GM19351 (cell line): ENCODE measurements at regions not wholly inside any gene's neighbourhood (a gene's known extent, or its start where the extent isn't known, plus 50 kb on each side); places are given as distances from the start of the nearest gene placed in this dataset.

Source experiments
- ATAC-seq: cut with Tn5 transposase; IDR thresholded peaks from one replicate; pipeline ENCODE4 v1.9.1; 2021; ENCODE audit warnings: mild to moderate bottlenecking, moderate library complexity; ENCODE audit not compliant: unreplicated experiment

DNA sequence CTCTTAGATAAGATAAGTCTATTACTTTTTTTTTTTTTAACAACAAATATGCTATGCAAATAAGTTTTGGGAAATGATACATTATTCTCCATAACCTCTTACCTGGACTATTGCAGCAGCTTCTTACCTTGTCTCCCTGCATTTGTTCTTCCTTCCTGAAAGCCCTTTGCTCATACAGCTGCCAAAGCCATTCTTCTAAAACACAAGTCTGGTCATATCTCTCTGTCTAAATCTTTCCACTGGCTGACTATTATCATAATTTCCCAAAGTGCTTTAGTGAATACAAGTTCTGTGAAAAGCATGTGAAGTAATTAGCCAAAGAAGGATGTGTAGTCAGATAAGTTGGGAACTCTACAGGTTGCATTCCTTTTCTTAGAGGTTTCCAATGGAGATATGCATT is 115.4 kb upstream of the CNTLN start:
- no peak for ATAC-seq

- ATAC-seq: no peak
These were observed 116.2 kb upstream of the CNTLN start for GRCh38 chr9:17018540-17019196.

DNA sequence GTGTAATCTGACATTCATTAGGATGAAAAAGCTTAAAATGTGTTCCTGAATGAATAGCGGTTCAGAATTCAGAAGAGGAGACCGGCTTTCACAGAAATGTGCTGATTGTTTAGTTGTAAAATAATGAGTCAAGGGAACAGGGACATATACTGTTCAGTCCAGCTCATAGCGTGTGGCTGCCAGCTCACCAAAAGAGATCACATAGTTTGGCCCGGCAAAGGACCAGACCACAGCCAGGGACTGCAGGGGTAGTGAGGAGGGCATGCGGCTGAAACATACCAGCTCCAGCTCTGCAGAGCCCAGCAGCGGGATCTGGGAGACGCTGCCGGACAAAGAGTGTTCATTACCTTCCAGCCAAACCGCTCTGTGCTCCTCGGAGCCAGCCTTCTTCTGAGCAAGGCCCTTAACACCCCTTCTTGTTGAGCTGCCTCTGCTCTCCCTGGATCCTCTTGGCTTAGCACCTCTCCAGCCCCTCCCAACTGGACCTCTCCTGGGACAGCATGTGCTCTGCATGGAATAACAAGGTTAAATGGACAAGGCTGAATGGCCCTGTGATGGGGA is 116.8 kb upstream of the CNTLN start:
- ATAC-seq: no peak

- ATAC-seq: no peak
These were observed 120.9 kb upstream of the CNTLN start for GRCh38 chr9:17013891-17014290.

- no peak for ATAC-seq
These were observed 121.8 kb upstream of the CNTLN start for GRCh38 chr9:17013010-17013409.

GRCh38 chr9:17011880-17012279 is 123.0 kb upstream of the CNTLN start:
- ATAC-seq: no peak

DNA sequence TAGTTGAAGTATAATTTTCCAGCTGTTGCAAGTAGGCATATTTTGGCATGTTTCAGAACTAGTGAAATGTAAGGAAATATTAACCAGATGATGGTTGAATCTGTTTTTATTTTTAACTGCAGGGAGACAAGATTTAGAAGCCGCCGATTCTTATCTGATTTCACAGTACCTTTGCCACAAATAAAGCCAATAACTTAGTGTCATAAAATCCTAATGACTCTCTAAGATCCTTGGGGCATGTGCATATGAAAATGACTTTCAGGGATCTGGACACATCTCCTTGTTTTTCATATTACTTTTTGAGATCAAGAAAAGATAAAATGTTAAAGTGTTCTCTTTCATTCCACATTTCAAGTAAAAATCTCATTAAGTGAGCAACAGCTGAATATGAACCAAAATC is 125.8 kb upstream of the CNTLN start:
- no peak for ATAC-seq

GRCh38 chr9:17005056-17005823 is 129.6 kb upstream of the CNTLN start:
- no peak for ATAC-seq

DNA sequence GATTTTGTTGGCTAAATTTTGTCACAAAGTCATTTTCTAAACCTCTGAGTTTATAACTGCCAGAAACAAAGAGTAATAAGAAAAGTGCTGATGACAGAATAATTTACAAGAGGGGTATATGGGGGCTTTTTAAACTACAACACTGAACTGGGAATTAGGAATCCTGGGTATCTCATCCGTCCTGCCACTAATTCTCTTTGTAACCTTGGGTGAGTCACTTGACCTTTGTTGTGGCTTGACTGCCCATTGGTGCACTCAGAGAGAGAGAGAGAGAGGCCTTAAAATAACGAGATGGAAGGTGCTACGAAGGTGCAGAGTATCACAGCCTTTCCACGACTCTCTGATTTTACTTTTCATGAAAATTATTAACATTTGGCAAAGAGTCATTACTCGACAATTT is 130.3 kb upstream of the CNTLN start:
- no peak for ATAC-seq

DNA sequence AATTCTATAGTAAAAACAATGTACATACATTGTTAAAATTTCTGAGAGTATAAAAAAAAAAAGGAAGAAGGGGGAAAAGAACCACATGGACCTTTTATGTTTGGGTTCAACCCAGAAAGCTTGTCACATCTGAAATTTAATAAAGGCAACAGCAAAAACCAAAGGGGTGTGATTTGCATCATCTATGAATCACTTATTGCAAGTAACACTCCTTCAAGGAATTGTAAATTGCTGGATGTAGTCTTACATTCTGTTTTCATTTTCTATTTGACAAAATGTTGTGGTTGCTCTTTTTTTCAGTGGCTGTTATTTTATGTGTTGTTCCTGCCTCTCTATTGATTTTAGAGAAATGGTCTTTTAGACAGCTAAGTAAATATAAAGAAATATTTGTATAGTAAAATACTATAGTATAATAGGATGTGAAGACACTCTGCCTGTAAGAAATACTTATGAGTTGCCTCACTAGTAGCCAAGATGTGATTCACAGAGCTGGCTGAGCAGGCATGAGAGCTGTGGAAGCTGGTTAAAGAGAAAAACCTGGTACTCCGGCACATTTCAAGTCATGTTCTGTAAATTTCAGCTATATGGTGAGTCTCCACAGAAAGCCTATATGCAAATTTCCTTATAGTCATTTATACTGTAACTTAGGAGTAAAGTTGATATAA is 131.1 kb upstream of the CNTLN start:
- no peak for ATAC-seq

DNA sequence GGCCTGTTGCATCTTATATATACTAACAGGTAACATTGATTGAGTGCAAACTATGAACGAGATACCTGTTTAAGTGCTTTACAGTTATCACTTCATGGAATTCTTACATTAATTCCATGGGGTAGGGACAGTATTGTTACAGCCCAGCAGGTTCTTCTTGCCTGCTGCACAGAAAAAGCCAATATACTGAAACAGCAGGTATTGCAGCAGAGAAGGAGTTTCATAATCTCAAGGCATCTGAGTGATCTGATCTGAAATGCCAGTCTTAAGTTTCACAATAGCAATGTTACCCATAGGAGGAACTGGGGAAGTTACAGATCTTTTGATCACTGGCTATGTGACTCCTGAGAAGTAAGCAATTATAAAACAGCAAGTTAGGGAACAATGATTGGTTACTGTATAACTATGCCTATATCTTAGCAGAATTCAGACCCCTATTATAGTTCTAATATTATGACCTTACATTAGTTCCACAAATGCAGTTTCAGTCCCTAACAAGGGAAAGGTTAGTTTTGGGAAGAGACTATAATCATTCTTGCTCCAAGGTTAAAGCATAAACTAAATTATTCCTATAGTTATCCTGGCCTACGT is 126.5 kb upstream of the BNC2 start:
- no peak for ATAC-seq

GRCh38 chr9:16992138-16992537 is 121.7 kb upstream of the BNC2 start:
- ATAC-seq: no peak

DNA sequence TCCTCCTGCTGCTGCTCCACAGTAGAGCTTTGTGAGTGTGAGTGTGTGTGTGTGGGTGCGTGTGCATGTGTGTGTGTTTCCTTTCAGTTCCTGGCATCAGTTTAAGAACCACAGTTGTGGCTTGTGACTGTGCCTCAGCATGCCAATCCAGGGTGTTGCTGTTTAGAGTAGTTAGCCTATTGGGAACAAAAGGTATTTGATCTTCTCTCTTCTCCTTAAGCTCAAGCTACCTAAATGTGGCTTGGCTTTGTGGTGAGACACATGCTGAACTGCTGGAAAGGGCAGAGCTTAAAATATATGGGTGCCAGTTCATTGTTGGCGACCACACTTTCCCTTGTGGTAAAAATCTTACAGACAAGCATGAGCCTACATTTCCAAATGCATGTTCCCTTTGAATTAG is 116.6 kb upstream of the BNC2 start:
- ATAC-seq: no peak

- no peak for ATAC-seq
These were observed 116.1 kb upstream of the BNC2 start for GRCh38 chr9:16986556-16986955.

DNA sequence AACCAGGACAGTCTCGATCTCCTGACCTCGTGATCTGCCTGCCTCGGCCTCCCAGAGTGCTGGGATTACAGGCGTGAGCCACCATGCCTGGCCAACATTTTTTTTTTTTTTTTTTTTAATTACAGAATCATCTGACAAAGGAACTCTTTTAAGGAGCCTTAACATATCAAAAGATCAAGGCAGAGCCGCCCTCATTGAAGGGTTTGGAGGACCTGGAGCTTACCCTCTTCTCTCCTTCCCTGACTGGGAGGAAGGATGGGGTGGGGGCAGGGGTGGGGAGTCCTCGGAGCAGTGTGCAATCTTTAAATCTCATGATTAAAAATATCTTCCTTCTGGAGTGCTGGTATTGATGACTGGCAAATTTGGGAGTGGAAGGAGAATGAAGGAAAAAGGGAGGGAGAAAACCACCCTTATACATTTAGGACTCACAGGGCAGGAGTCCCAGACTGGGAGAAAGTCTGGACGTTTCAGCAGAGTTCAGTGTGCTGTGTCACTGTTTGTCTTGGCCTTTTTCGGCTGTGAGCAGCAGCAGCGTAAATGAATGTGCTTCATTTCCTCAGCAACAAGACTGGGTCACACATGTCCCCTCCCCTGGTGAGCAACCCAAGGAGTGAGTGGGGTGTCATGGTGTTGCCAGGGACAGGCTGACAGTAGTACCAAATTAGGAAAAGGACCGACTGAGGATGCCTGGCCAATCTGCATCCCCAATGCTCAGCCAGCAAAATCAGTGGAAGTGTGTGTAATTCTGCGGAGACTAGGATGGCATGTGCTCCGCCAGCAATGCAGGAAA is 115.3 kb upstream of the BNC2 start:
- no peak for ATAC-seq

- ATAC-seq: no peak
These were observed 112.4 kb upstream of the BNC2 start for GRCh38 chr9:16982780-16983310.

DNA sequence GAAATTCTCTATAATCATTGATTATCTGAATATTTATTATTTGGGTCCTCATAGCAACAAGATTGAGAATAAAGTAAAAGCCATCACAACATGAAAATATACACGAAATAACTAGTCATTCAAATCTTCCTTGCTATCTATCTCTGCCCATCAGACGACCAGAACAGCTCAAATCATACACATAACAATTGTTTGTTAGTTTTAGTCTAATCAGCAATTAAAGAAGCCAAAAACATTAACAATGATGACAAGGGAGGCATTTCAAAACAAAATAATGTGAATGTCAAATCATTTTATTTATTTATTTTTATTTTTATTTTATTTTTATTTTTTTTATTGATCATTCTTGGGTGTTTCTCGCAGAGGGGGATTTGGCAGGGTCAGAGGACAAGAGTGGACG is 106.0 kb upstream of the BNC2 start:
- ATAC-seq: no peak

DNA sequence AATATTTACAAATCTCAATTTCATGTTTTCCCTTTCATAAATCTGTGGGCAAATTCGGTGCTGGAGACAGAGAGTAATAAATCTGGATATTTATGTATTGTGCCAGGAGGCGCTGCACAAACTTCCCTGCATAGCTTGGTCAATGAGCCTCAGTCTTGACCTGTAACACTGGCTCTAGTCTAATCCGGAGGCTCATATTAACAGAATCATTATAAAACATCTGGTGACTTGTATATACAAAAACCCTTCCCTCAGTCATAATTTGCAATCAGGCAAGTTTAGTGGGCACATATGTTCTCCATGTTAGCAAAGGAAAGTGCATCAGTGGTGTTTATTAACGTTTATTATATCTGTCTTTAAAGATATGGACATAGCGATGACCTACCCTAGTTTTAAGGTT is 104.0 kb upstream of the BNC2 start:
- no peak for ATAC-seq

DNA sequence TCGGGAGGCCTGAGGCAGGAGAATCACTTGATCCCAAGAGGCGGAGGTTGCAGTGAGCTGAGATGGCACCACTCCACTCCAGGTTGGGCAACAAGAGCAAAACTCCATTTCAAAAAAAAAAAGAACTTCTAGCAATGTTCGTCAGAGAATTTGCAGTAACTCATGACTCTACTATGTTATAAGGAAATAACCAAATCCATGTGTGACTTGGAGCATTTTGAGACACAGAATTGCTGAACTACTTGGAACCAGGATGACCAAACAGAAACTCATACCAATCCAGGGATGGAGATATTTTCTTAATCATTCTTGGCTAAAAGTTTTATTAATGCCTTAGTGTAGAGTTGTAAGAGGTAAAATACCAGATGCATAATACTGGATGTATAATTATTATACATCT is 99.9 kb upstream of the BNC2 start:
- no peak for ATAC-seq

DNA sequence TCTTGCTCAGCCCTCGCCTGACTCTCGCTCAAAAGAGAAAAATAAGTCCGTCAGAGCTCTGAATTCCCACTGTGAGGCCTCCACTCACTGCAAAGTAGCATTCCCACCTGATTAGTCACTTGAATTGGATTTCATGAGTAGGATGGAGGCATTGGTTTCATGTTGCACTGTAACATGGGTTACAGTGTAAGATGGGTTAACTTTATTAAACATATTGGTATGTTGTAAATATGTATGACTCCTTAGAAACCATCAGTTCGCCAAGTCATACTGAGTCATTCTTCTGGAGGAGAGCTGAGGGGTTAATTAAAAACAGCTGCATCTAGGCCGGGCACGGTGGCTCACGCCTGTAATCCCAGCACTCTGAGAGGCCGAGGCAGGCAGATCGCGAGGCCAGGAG is 93.8 kb upstream of the BNC2 start:
- no peak for ATAC-seq
